Thoracic aorta (tissue), 2 donors: ENCODE measurements at regions not wholly inside any gene's neighbourhood (a gene's known extent, or its start where the extent isn't known, plus 50 kb on each side); places are given as distances from the start of the nearest gene placed in this dataset.
"Not testable (repeated sequence)": the region's sequence is repeated elsewhere in the genome, so short reads cannot be mapped to it uniquely, and the experiment has no call there.

Experiments
- ATAC-seq: fragments of 150-250 bp; one replicate; pipeline ENCODE4 v1.8.0; 2017; ENCODE audit warnings: low read depth; ENCODE audit not compliant: insufficient number of reproducible peaks, low FRiP score
- DNase-seq: peaks from one replicate; pipeline ENCODE4 v3.0.0-alpha.2; 2020; ENCODE audit warnings: low spot score
- H3K27ac ChIP-seq, 2 donors: fragments of 200-600 bp; sonication (generic); 1 replicate in 1 of 2; 2 replicates in 1 of 2; pipeline ENCODE4 v1.5.1; 2016; ENCODE audit warnings: mild to moderate bottlenecking in 2 of 2, moderate library complexity in 2 of 2
- H3K27me3 ChIP-seq: fragments of 200-600 bp; sonication (generic); replicated peaks from 2 replicates; pipeline ENCODE4 v1.6.0; 2016; ENCODE audit warnings: mild to moderate bottlenecking; ENCODE audit not compliant: insufficient read depth
- H3K36me3 ChIP-seq: fragments of 200-600 bp; sonication (generic); one replicate; pipeline ENCODE4 v1.5.1; 2016
- H3K4me1 ChIP-seq, 2 donors: fragments of 200-600 bp; sonication (generic); 1 replicate in 1 of 2; 2 replicates in 1 of 2; pipeline versions ENCODE4 v1.5.1 to v1.6.0; 2016; ENCODE audit warnings: low read depth in 2 of 2, mild to moderate bottlenecking in 1 of 2; ENCODE audit not compliant: control insufficient read depth in 1 of 2
- H3K4me3 ChIP-seq: fragments of 200-600 bp; sonication (generic); 2 replicates; pipeline ENCODE4 v1.5.1; 2016; ENCODE audit warnings: mild to moderate bottlenecking
- H3K9me3 ChIP-seq: fragments of 200-600 bp; sonication (generic); 2 replicates; pipeline ENCODE4 v1.5.1; 2016
- TF ChIP-seq, protein P1 (sequence below): fragments of 200-600 bp; sonication (generic); IDR thresholded peaks from one replicate; pipeline ENCODE4 v1.5.1; 2019; ENCODE audit warnings: antibody characterized with exemption

DNA sequence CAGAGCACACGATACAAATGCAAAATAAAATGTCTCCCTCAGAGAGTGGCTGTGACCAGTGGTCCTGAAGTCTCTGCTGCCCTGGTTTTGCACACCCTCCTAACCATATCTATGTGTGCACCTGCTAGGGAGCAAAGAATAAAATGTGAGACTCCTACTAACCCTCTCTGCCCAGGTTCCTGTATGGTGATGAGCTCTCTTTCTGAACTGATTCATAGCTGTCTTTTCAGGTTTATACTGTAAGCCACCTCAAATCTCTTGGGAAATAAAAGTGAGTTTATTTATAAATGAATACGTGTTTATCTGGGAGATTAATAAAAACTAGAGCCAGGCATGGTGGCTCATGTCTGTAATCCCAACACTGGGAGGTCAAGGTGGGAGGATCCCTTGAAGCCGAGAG lies 126.0 kb upstream of the RBPJ start:
- H3K4me1 ChIP-seq = peaks cover 0 to 7% of the 10 kb centered on the region in 2 donors
- H3K4me3 ChIP-seq = no peak overlapping the region
- DNase-seq (no peak), ATAC-seq (no peak)
- TF ChIP-seq, protein P1, sequence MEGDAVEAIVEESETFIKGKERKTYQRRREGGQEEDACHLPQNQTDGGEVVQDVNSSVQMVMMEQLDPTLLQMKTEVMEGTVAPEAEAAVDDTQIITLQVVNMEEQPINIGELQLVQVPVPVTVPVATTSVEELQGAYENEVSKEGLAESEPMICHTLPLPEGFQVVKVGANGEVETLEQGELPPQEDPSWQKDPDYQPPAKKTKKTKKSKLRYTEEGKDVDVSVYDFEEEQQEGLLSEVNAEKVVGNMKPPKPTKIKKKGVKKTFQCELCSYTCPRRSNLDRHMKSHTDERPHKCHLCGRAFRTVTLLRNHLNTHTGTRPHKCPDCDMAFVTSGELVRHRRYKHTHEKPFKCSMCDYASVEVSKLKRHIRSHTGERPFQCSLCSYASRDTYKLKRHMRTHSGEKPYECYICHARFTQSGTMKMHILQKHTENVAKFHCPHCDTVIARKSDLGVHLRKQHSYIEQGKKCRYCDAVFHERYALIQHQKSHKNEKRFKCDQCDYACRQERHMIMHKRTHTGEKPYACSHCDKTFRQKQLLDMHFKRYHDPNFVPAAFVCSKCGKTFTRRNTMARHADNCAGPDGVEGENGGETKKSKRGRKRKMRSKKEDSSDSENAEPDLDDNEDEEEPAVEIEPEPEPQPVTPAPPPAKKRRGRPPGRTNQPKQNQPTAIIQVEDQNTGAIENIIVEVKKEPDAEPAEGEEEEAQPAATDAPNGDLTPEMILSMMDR = no peak
- no peaks in the 10 kb centered on the region for H3K36me3 ChIP-seq
- H3K9me3 ChIP-seq = no peaks in the 10 kb centered on the region
- no peaks in the 10 kb centered on the region for H3K27me3 ChIP-seq
- no peak overlapping the region for H3K27ac ChIP-seq

DNA sequence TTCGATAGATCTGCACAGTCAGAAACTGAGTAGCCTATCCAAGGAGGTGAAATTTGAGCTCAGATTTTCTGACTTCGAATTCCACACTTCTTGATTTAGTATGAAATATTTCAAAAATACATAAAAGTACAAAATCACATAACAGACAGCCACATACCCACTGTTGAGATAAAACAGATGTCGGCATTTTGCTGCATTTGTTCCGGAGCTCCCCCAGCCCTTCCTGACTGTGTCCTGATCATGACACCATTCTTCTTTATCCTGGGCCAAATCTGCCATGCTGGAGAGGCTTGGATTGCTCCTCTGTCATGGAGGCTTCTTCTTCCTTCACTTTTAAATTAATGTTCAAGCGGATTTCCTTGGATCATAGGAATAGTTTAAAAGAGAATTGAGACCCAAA lies 124.2 kb upstream of the RBPJ start:
- no peak overlapping the region for H3K27ac ChIP-seq
- H3K9me3 ChIP-seq = no peaks in the 10 kb centered on the region
- H3K27me3 ChIP-seq = no peaks in the 10 kb centered on the region
- no peaks in the 10 kb centered on the region for H3K36me3 ChIP-seq
- TF ChIP-seq, protein P1 = no peak
- no peak overlapping the region for H3K4me3 ChIP-seq
- DNase-seq (no peak), ATAC-seq (no peak)
- H3K4me1 ChIP-seq = peaks cover 0 to 7% of the 10 kb centered on the region in 2 donors

DNA sequence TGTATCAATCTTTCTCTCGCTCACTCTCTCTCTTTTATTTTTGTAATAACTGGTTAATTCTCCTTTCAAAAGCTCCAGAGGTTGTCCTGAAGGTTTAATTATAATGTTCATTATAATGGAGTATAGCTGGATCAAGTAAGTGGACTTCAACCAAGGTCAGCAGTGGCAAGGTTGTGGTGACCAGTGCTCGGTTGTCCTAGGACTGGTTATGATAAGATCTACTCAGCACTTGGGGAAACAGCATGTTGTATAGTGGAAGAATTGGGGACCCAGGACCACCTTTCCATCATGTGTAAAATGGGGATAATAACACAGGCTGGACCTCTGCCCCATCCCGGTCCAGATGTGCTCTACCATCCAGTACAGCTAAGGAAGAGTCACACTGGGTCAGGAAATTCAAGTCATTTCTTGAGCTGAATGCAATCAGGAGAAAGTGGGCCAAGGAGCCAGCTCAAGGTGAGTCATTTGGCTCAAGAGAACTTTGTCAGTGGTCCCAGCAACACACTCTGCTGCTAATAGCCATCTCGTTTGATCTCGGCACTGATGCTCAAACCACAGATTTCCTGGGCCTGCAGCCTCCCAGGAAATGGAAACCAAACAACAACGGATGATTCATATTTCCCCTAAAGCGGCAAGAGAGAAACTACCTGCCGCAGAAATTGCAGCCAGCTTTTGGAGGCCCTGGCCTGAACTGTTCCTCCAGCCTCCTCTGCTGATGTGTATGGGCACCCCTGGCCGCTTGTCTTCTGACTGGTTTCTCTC lies 123.6 kb upstream of the RBPJ start:
- ATAC-seq (no peak), DNase-seq (no peak)
- TF ChIP-seq, protein P1 = no peak
- no peaks in the 10 kb centered on the region for H3K27me3 ChIP-seq
- no peaks in the 10 kb centered on the region for H3K9me3 ChIP-seq
- H3K4me1 ChIP-seq = peaks cover 0 to 7% of the 10 kb centered on the region in 2 donors
- H3K36me3 ChIP-seq = no peaks in the 10 kb centered on the region
- no peak overlapping the region for H3K27ac ChIP-seq
- H3K4me3 ChIP-seq = no peak overlapping the region

DNA sequence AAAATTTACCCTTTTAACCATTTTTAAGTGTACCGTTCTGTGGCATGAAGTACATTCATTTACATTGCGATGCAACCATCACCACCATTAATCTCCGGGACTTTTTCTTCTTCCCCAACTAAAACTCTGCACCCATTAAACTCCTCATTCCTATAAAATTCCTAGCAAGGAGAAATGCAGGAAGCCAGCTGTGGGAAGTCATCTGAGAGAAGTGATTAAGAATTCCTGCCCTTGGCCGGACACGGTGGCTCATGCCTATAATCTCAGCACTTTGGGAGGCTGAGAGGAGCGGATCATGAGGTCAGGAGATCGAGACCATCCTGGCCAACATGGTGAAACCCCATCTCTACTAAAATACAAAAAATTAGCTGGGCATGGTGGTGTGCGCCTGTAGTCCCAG lies 121.9 kb upstream of the RBPJ start:
- not testable (repeated sequence) for H3K27ac ChIP-seq, ATAC-seq, H3K27me3 ChIP-seq, H3K4me3 ChIP-seq, DNase-seq, H3K36me3 ChIP-seq, H3K4me1 ChIP-seq, H3K9me3 ChIP-seq

DNA sequence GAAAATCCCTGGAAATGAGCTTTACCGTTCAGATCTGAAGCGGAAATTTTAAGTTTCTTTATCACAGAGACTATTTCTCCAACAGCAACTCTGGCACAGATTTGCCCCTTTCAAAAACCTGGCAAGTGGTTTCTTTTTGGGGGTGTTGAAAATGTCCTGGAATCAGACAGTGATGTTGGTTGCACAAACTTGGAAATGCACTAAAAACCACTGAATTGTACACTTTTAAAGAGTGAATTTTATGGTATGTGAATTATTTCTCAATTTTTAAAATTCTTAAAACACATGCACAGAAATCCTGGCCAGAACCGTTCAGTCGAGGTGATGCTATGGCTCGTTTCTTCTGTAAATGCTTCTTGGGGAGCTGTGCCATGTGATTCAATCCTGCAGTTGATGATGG lies 121.2 kb upstream of the RBPJ start:
- H3K36me3 ChIP-seq = no peaks in the 10 kb centered on the region
- peaks cover 0 to 12% of the 10 kb centered on the region in 2 donors for H3K4me1 ChIP-seq
- no peaks in the 10 kb centered on the region for H3K27me3 ChIP-seq
- ATAC-seq (no peak), DNase-seq (no peak)
- TF ChIP-seq, protein P1 = no peak
- no peaks in the 10 kb centered on the region for H3K9me3 ChIP-seq
- no peak overlapping the region for H3K27ac ChIP-seq
- no peak overlapping the region for H3K4me3 ChIP-seq

DNA sequence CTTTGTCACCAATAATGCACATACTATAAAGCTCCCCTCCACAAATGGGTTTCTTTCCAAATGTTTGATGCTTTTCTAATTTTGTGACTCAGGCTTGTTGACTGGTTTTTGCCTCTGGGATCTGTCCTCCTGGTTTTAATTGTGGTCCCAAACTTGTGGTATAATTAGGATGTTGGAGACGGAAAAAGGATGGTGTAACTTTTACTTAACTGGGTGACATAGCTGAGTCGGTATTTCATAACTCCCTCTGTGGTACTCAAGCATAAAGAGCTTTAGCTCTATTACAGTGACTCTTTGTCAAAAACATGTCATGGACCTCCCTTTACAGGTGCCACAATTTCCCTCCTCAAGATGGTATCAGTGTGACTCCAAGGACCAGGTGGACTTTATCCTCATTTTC lies 119.7 kb upstream of the RBPJ start:
- Histone ChIP-seq H3K27me3 (no peaks in the 10 kb centered on the region), H3K4me1 (peaks cover 5 to 27% of the 10 kb centered on the region in 2 donors), H3K4me3 (no peak overlapping the region), H3K36me3 (no peaks in the 10 kb centered on the region), H3K27ac (no peak overlapping the region), H3K9me3 (no peaks in the 10 kb centered on the region)
- ATAC-seq (no peak), DNase-seq (no peak)
- TF ChIP-seq, protein P1 = no peak
